ENCODE measurements at regions not wholly inside any gene's neighbourhood (a gene's known extent, or its start where the extent isn't known, plus 50 kb on each side); places are given as distances from the start of the nearest gene placed in this dataset.

DNA sequence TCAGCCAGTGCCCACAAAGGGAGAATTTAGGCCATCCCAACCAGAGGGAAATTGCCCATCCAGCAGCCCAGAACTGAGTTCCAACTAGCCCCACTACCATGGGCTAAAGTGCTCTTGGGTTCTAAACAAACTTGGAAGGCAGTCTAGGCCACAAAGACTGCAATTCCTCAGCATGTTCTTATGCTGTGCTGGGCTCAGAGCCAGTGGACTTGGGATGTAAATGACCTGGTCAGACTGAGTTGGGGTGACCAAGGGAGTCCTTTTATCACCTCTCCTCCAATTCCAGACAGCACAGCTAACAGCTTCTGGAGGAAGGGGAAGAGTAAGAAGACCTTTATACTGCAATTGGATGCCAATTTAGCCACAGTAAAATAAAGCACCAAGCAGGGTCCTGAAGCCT is 607.2 kb upstream of the KCND2 start:
- TF ChIP-seq ISL1 (CRISPR knock-in tag; IDR thresholded peaks at IDR 0.05) (no peak), CSDC2 (CRISPR knock-in tag; IDR thresholded peaks at IDR 0.05) (no peak), GLIS3 (CRISPR knock-in tag; IDR thresholded peaks at IDR 0.05) (no peak)
- TF ChIP-seq, protein P1, sequence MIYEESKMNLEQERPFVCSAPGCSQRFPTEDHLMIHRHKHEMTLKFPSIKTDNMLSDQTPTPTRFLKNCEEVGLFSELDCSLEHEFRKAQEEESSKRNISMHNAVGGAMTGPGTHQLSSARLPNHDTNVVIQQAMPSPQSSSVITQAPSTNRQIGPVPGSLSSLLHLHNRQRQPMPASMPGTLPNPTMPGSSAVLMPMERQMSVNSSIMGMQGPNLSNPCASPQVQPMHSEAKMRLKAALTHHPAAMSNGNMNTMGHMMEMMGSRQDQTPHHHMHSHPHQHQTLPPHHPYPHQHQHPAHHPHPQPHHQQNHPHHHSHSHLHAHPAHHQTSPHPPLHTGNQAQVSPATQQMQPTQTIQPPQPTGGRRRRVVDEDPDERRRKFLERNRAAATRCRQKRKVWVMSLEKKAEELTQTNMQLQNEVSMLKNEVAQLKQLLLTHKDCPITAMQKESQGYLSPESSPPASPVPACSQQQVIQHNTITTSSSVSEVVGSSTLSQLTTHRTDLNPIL (CRISPR knock-in tag; IDR thresholded peaks at IDR 0.05; ENCODE audit: low read depth) = no peak
- TF ChIP-seq, protein P2, sequence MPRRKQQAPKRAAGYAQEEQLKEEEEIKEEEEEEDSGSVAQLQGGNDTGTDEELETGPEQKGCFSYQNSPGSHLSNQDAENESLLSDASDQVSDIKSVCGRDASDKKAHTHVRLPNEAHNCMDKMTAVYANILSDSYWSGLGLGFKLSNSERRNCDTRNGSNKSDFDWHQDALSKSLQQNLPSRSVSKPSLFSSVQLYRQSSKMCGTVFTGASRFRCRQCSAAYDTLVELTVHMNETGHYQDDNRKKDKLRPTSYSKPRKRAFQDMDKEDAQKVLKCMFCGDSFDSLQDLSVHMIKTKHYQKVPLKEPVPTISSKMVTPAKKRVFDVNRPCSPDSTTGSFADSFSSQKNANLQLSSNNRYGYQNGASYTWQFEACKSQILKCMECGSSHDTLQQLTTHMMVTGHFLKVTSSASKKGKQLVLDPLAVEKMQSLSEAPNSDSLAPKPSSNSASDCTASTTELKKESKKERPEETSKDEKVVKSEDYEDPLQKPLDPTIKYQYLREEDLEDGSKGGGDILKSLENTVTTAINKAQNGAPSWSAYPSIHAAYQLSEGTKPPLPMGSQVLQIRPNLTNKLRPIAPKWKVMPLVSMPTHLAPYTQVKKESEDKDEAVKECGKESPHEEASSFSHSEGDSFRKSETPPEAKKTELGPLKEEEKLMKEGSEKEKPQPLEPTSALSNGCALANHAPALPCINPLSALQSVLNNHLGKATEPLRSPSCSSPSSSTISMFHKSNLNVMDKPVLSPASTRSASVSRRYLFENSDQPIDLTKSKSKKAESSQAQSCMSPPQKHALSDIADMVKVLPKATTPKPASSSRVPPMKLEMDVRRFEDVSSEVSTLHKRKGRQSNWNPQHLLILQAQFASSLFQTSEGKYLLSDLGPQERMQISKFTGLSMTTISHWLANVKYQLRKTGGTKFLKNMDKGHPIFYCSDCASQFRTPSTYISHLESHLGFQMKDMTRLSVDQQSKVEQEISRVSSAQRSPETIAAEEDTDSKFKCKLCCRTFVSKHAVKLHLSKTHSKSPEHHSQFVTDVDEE (CRISPR knock-in tag; IDR thresholded peaks at IDR 0.05) = no peak
- TF ChIP-seq, protein P3, sequence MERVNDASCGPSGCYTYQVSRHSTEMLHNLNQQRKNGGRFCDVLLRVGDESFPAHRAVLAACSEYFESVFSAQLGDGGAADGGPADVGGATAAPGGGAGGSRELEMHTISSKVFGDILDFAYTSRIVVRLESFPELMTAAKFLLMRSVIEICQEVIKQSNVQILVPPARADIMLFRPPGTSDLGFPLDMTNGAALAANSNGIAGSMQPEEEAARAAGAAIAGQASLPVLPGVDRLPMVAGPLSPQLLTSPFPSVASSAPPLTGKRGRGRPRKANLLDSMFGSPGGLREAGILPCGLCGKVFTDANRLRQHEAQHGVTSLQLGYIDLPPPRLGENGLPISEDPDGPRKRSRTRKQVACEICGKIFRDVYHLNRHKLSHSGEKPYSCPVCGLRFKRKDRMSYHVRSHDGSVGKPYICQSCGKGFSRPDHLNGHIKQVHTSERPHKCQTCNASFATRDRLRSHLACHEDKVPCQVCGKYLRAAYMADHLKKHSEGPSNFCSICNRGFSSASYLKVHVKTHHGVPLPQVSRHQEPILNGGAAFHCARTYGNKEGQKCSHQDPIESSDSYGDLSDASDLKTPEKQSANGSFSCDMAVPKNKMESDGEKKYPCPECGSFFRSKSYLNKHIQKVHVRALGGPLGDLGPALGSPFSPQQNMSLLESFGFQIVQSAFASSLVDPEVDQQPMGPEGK (CRISPR knock-in tag; IDR thresholded peaks at IDR 0.05; ENCODE audit: borderline replicate concordance) = no peak

Measured in SK-N-SH treated with all-trans-retinoic acid at 6 μM for 48 hours (cell line).